ENCODE measurements at regions not wholly inside any gene's neighbourhood (a gene's known extent, or its start where the extent isn't known, plus 50 kb on each side); places are given as distances from the start of the nearest gene placed in this dataset.
"Not testable (repeated sequence)": the region's sequence is repeated elsewhere in the genome, so short reads cannot be mapped to it uniquely, and the experiment has no call there.

GRCh38 chr2:59390581-59390980 is 1149.5 kb upstream of the FANCL start:
- DNase-seq, result no peak

GRCh38 chr2:59389240-59389639 is 1148.1 kb upstream of the FANCL start:
- no peak for DNase-seq

- no peak for DNase-seq
Observed at GRCh38 chr2:59385971-59386370, 1144.8 kb upstream of the FANCL start.

GRCh38 chr2:59383473-59383872 is 1142.3 kb upstream of the FANCL start:
- no peak for DNase-seq

GRCh38 chr2:59378127-59378526 is 1137.0 kb upstream of the FANCL start:
- no peak for DNase-seq

- no peak for DNase-seq
Observed at GRCh38 chr2:59366288-59366687, 1125.2 kb upstream of the FANCL start.

GRCh38 chr2:59354498-59354897 is 1113.4 kb upstream of the FANCL start:
- DNase-seq, result no peak

- no peak for DNase-seq
Observed at GRCh38 chr2:59353306-59353921, 1112.3 kb upstream of the FANCL start.

GRCh38 chr2:59342166-59342565 is 1101.0 kb upstream of the FANCL start:
- DNase-seq, result no peak

GRCh38 chr2:59339837-59340207 is 1098.7 kb upstream of the FANCL start:
- no peak for DNase-seq

- no peak for DNase-seq
Observed at GRCh38 chr2:59339121-59339836, 1098.2 kb upstream of the FANCL start.

- DNase-seq, result no peak
Observed at GRCh38 chr2:59333007-59333406, 1091.9 kb upstream of the FANCL start.

GRCh38 chr2:59326581-59327365 is 1085.6 kb upstream of the FANCL start:
- DNase-seq, result not testable (repeated sequence)

- no peak for DNase-seq
Observed at GRCh38 chr2:59322870-59323269, 1081.7 kb upstream of the FANCL start.

- DNase-seq, result no peak
Observed at GRCh38 chr2:59322005-59322404, 1080.9 kb upstream of the FANCL start.

GRCh38 chr2:59314031-59314766 is 1073.1 kb upstream of the FANCL start:
- DNase-seq, result peak; percentile 83

- DNase-seq, result no peak
Observed at GRCh38 chr2:59312967-59313940, 1072.1 kb upstream of the FANCL start.

GRCh38 chr2:59312029-59312428 is 1070.9 kb upstream of the FANCL start:
- DNase-seq, result peak; percentile 64

GRCh38 chr2:59308108-59308507 is 1067.0 kb upstream of the FANCL start:
- DNase-seq, result peak; percentile 62

GRCh38 chr2:59307196-59307595 is 1066.1 kb upstream of the FANCL start:
- no peak for DNase-seq

- no peak for DNase-seq
Observed at GRCh38 chr2:59303272-59303671, 1062.1 kb upstream of the FANCL start.

GRCh38 chr2:59302683-59303082 is 1061.6 kb upstream of the FANCL start:
- no peak for DNase-seq

Measured in hematopoietic multipotent progenitor cell treated with erythropoietin and hydrocortisone succinate and interleukin-3 and kit ligand, for 4 days (in vitro differentiated cells).